ENCODE measurements at regions not wholly inside any gene's neighbourhood (a gene's known extent, or its start where the extent isn't known, plus 50 kb on each side); places are given as distances from the start of the nearest gene placed in this dataset.

DNA sequence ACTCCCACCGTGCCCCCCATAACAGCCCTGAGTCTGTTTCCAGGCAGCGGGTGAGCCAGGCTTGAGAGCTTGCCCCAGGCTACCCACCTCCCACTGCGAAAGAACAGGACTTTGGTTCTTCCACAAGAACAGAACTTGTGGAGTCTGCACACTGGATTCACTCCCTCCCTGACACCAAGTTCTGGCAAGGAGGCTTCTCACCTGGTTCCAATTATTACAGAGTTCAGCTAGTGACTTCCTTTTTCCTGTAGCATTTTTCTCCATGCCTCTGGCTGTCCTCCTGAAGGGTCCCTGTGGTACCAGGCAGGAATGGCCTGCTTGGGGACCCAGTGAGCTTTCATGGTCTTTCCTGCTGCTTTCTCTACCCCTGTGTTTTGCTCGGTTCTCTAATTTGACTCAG, 208.6 kb upstream of the SFRP2 start:
- Mint-ChIP-seq H3K36me3 (ENCODE audit: low read depth) (no peaks in the 10 kb centered on the region), H3K9me3 (peaks cover 12% of the 10 kb centered on the region), H3K27me3 (ENCODE audit: insufficient read depth) (peaks cover 2% of the 10 kb centered on the region), H3K4me1 (peaks cover 5% of the 10 kb centered on the region), H3K27ac (no peak overlapping the region), H3K4me3 (no peak overlapping the region)
- no peaks in the 10 kb centered on the region for H3K4me1 ChIP-seq (ENCODE audit: control insufficient read depth, insufficient read depth, low read length)
- no peak overlapping the region for H3K4me3 ChIP-seq (ENCODE audit: low read length)
- no peak overlapping the region for H3K9ac ChIP-seq (ENCODE audit: extremely low read depth, low read length, poor library complexity, severe bottlenecking)
- H3K9me3 ChIP-seq (ENCODE audit: control insufficient read depth, low read length), result no peaks in the 10 kb centered on the region
- no peaks in the 10 kb centered on the region for H3K27me3 ChIP-seq (ENCODE audit: control insufficient read depth, insufficient read depth, low read length, poor library complexity, severe bottlenecking)
- H3K36me3 ChIP-seq (ENCODE audit: control insufficient read depth, insufficient read depth, low read length), result no peaks in the 10 kb centered on the region
- TF ChIP-seq CTCF (conservative IDR thresholded peaks at IDR 0.05), result no peak
- no peak for DNase-seq
- no peak overlapping the region for H3K27ac ChIP-seq (ENCODE audit: low read depth, low read length)
- WGBS, 2 experiments (ENCODE audit: insufficient coverage in 1 of 2, insufficient read length in 1 of 2), result 80 to 83% methylated on average over 1 to 4 of the region's 4 CpGs

GRCh38 chr4:153989505-153989904, 200.6 kb upstream of the SFRP2 start:
- DNase-seq, result no peak
- TF ChIP-seq CTCF (conservative IDR thresholded peaks at IDR 0.05), result no peak
- WGBS, 2 experiments (ENCODE audit: insufficient coverage in 1 of 2, insufficient read length in 1 of 2), result 86% methylated on average over 2 of the region's 2 CpGs; no CpG with 5 or more reads in 1 of the 2 experiments
- no peaks in the 10 kb centered on the region for H3K4me1 ChIP-seq (ENCODE audit: control insufficient read depth, insufficient read depth, low read length)
- H3K9ac ChIP-seq (ENCODE audit: extremely low read depth, low read length, poor library complexity, severe bottlenecking), result no peak overlapping the region
- Mint-ChIP-seq H3K4me3 (no peak overlapping the region), H3K27me3 (ENCODE audit: insufficient read depth) (no peaks in the 10 kb centered on the region), H3K4me1 (no peaks in the 10 kb centered on the region), H3K27ac (no peak overlapping the region), H3K36me3 (ENCODE audit: low read depth) (no peaks in the 10 kb centered on the region), H3K9me3 (no peaks in the 10 kb centered on the region)
- H3K27me3 ChIP-seq (ENCODE audit: control insufficient read depth, insufficient read depth, low read length, poor library complexity, severe bottlenecking), result no peaks in the 10 kb centered on the region
- H3K9me3 ChIP-seq (ENCODE audit: control insufficient read depth, low read length), result no peaks in the 10 kb centered on the region
- H3K4me3 ChIP-seq (ENCODE audit: low read length), result no peak overlapping the region
- peak overlapping the region; percentile 86 for H3K27ac ChIP-seq (ENCODE audit: low read depth, low read length)
- H3K36me3 ChIP-seq (ENCODE audit: control insufficient read depth, insufficient read depth, low read length), result no peaks in the 10 kb centered on the region

GRCh38 chr4:153988492-153989363, 199.8 kb upstream of the SFRP2 start:
- Mint-ChIP-seq H3K4me1 (no peaks in the 10 kb centered on the region), H3K36me3 (ENCODE audit: low read depth) (no peaks in the 10 kb centered on the region), H3K9me3 (no peaks in the 10 kb centered on the region), H3K4me3 (no peak overlapping the region), H3K27ac (no peak overlapping the region), H3K27me3 (ENCODE audit: insufficient read depth) (no peaks in the 10 kb centered on the region)
- 62 to 88% methylated on average over 5 to 9 of the region's 9 CpGs for WGBS, 2 experiments (ENCODE audit: insufficient coverage in 1 of 2, insufficient read length in 1 of 2)
- TF ChIP-seq CTCF (conservative IDR thresholded peaks at IDR 0.05), result no peak
- no peak overlapping the region for H3K9ac ChIP-seq (ENCODE audit: extremely low read depth, low read length, poor library complexity, severe bottlenecking)
- H3K4me1 ChIP-seq (ENCODE audit: control insufficient read depth, insufficient read depth, low read length), result no peaks in the 10 kb centered on the region
- no peak overlapping the region for H3K4me3 ChIP-seq (ENCODE audit: low read length)
- peak overlapping the region; percentile 86 for H3K27ac ChIP-seq (ENCODE audit: low read depth, low read length)
- no peaks in the 10 kb centered on the region for H3K36me3 ChIP-seq (ENCODE audit: control insufficient read depth, insufficient read depth, low read length)
- no peak for DNase-seq
- H3K27me3 ChIP-seq (ENCODE audit: control insufficient read depth, insufficient read depth, low read length, poor library complexity, severe bottlenecking), result no peaks in the 10 kb centered on the region
- no peaks in the 10 kb centered on the region for H3K9me3 ChIP-seq (ENCODE audit: control insufficient read depth, low read length)
